Tibial nerve (tissue), 4 donors: ENCODE measurements at regions not wholly inside any gene's neighbourhood (a gene's known extent, or its start where the extent isn't known, plus 50 kb on each side); places are given as distances from the start of the nearest gene placed in this dataset.

Experiments
- DNase-seq, 2 donors: peaks; one replicate each; pipeline ENCODE4 v3.0.0-alpha.2; 2019; ENCODE audit warnings: low spot score in 2 of 2
- H3K27ac ChIP-seq, 4 donors: fragments of 200-600 bp; sonication (generic) in 3 of 4; one replicate each; pipeline ENCODE4 v1.5.1; 2017 to 2019; ENCODE audit warnings: mild to moderate bottlenecking in 1 of 4
- H3K27me3 ChIP-seq, 2 donors: fragments of 200-600 bp; sonication (generic) in 1 of 2; one replicate each; pipeline versions ENCODE4 v1.5.1 to v1.6.0; 2017 to 2019
- H3K36me3 ChIP-seq, 3 donors: fragments of 200-600 bp; sonication (generic); one replicate each; pipeline ENCODE4 v1.5.1; 2018 to 2019
- H3K4me1 ChIP-seq, 4 donors: fragments of 200-600 bp; sonication (generic) in 3 of 4; one replicate each; pipeline ENCODE4 v1.5.1; 2017 to 2019
- H3K4me3 ChIP-seq, 4 donors: fragments of 200-600 bp; sonication (generic) in 3 of 4; one replicate each; pipeline ENCODE4 v1.5.1; 2017 to 2019; ENCODE audit warnings: mild to moderate bottlenecking in 1 of 4, moderate library complexity in 1 of 4
- H3K9me3 ChIP-seq, 4 donors: fragments of 200-600 bp; sonication (generic) in 3 of 4; one replicate each; pipeline ENCODE4 v1.5.1; 2017 to 2019
- CTCF ChIP-seq, 5 experiments: fragments of 200-600 bp in 3 of 5; fragments of 450-650 bp in 2 of 5; sonication (generic) in 3 of 5; IDR thresholded peaks; one replicate each; pipeline ENCODE4 v1.5.1; 2016 to 2019; ENCODE audit warnings: antibody characterized with exemption in 5 of 5, mild to moderate bottlenecking in 3 of 5, moderate library complexity in 2 of 5
- EP300 ChIP-seq, 2 donors: sonication (generic); formaldehyde crosslinking; IDR thresholded peaks; one replicate each; pipeline ENCODE4 v1.6.1; 2017; ENCODE audit warnings: antibody characterized with exemption in 2 of 2, mild to moderate bottlenecking in 1 of 2
- POLR2A ChIP-seq, 2 donors: fragments of 450-650 bp; IDR thresholded peaks; one replicate each; pipeline ENCODE4 v1.6.1; 2017; ENCODE audit warnings: antibody characterized with exemption in 2 of 2, mild to moderate bottlenecking in 2 of 2, moderate library complexity in 2 of 2
- WGBS, 2 donors: methylation state at CpG; one replicate each; pipeline ENCODE4 v1.1.5; 2018; 5-methylcytosine and 5-hydroxymethylcytosine counted together

DNA sequence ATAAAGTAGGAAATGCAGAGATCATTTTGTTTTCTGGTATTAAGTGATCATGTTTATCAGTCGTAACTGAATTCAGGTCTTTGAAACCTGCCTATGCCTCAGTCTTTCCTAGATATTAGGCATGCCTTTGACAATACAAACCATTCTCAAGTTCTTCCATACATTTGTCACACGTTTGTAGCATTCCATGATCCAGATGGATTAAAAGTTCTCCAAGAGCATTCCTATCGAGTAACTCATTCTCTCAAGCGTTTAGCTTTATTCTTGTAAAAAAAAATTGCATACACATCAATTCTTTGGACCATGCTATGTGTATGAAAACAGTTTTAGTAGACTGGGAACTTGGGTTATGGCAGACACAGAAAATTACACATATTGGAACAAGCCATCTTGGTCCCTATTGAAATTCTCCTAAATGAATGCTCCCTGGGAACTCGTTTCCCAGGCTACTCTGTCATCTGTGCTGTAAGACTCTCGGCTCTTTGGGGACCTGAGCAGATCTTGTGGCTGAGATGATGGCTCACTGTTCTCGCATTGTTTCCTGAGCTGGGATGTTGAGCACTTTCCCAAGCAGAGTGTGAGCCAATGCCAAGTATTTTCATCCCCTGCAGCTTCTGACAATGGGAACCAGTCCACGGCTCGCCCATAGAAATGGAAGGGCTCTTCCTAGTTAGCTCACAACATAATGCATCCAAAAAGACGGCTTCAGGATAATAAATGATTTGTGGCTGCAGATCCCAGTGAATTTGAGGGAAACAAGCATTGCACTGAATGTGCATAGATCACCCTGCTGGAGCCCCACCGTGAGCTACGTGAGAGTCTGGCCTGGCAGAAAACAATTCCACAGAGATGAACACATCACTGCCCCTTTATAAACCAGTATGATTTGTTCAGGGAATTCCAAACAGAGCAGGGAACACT is 230.2 kb downstream of the IRX1 start:
- Histone ChIP-seq H3K27me3 (no peaks in the 10 kb centered on the region), H3K27ac (no peak overlapping the region), H3K4me3 (no peak overlapping the region), H3K36me3 (no peaks in the 10 kb centered on the region), H3K4me1 (no peaks in the 10 kb centered on the region), H3K9me3 (no peaks in the 10 kb centered on the region)
- TF ChIP-seq EP300 (IDR thresholded peaks at IDR 0.05): no peak
- TF ChIP-seq POLR2A (IDR thresholded peaks at IDR 0.05): no peak
- no peak for TF ChIP-seq CTCF (IDR thresholded peaks at IDR 0.05)
- WGBS, 2 donors: 52 to 56% methylated on average over 12 of the region's 12 CpGs
- DNase-seq: no peak

- 43 to 52% methylated on average over 8 of the region's 8 CpGs for WGBS, 2 donors
- no peaks in the 10 kb centered on the region for H3K4me1 ChIP-seq
- no peaks in the 10 kb centered on the region for H3K9me3 ChIP-seq
- no peaks in the 10 kb centered on the region for H3K36me3 ChIP-seq
- TF ChIP-seq POLR2A (IDR thresholded peaks at IDR 0.05): no peak
- no peak for TF ChIP-seq CTCF (IDR thresholded peaks at IDR 0.05)
- no peak for TF ChIP-seq EP300 (IDR thresholded peaks at IDR 0.05)
- no peaks in the 10 kb centered on the region for H3K27me3 ChIP-seq
- no peak overlapping the region for H3K4me3 ChIP-seq
- DNase-seq: no peak
- H3K27ac ChIP-seq: no peak overlapping the region
Observed at GRCh38 chr5:3827624-3828023, 232.0 kb downstream of the IRX1 start.

GRCh38 chr5:3828761-3829160 is 233.1 kb downstream of the IRX1 start:
- no peak overlapping the region for H3K27ac ChIP-seq
- WGBS, 2 donors: 89 to 90% methylated on average over 4 of the region's 4 CpGs
- TF ChIP-seq CTCF (IDR thresholded peaks at IDR 0.05) (no peak), POLR2A (IDR thresholded peaks at IDR 0.05) (no peak), EP300 (IDR thresholded peaks at IDR 0.05) (no peak)
- H3K4me1 ChIP-seq: no peaks in the 10 kb centered on the region
- H3K36me3 ChIP-seq: no peaks in the 10 kb centered on the region
- DNase-seq: no peak
- no peaks in the 10 kb centered on the region for H3K9me3 ChIP-seq
- no peak overlapping the region for H3K4me3 ChIP-seq
- H3K27me3 ChIP-seq: no peaks in the 10 kb centered on the region

DNA sequence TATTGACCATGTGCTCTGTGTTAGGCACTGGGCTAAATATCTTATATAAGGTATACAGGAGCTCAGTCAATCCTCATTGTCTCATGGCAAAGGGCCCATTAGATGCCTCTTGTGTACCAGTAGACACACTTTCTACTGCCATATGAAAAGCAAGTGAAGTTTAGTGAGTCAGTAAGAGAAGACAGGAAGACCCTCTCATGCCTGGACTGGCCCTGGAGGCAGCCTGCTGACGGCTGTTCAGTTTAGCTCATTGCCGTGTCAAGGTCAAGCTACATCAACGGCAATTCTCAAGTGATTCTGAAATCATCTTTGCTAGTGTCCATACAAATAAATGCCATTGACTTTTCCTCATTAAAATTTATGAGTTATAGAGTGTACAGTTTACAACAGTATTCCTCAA is 237.9 kb downstream of the IRX1 start:
- H3K27me3 ChIP-seq: no peaks in the 10 kb centered on the region
- H3K4me3 ChIP-seq: no peak overlapping the region
- 63 to 74% methylated on average over 3 of the region's 3 CpGs for WGBS, 2 donors
- TF ChIP-seq EP300 (IDR thresholded peaks at IDR 0.05) (no peak), CTCF (IDR thresholded peaks at IDR 0.05) (no peak), POLR2A (IDR thresholded peaks at IDR 0.05) (no peak)
- H3K36me3 ChIP-seq: no peaks in the 10 kb centered on the region
- no peaks in the 10 kb centered on the region for H3K9me3 ChIP-seq
- H3K27ac ChIP-seq: no peak overlapping the region
- no peak for DNase-seq
- no peaks in the 10 kb centered on the region for H3K4me1 ChIP-seq

DNA sequence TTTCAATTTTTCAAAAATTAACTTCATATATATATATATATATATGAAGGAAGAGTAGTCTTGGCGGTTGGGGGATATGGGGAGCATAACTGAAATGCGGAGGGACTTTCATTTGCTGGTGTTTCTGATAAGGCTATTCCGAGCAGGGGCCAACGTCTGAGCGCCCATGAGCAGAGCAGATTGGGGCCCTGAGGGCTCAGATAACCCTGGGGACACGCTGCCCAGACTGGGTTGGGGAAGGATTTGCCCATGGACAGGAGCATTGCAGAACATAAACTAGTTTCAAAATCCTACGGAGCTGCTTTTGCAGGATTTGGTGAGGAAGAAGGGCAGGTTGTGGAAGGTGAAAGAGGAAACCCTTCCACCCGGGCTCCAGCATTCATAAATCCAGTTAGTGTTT is 240.2 kb downstream of the IRX1 start:
- Histone ChIP-seq H3K4me3 (no peak overlapping the region), H3K27ac (no peak overlapping the region), H3K9me3 (no peaks in the 10 kb centered on the region), H3K36me3 (no peaks in the 10 kb centered on the region), H3K4me1 (no peaks in the 10 kb centered on the region), H3K27me3 (no peaks in the 10 kb centered on the region)
- no peak for DNase-seq
- WGBS, 2 donors: 72 to 79% methylated on average over 8 of the region's 8 CpGs
- TF ChIP-seq CTCF (IDR thresholded peaks at IDR 0.05): no peak
- no peak for TF ChIP-seq POLR2A (IDR thresholded peaks at IDR 0.05)
- no peak for TF ChIP-seq EP300 (IDR thresholded peaks at IDR 0.05)
